ENCODE measurements at regions not wholly inside any gene's neighbourhood (a gene's known extent, or its start where the extent isn't known, plus 50 kb on each side); places are given as distances from the start of the nearest gene placed in this dataset.
A peak's percentile ranks its signal among the peaks of the same experiment; 100 is the strongest.

DNA sequence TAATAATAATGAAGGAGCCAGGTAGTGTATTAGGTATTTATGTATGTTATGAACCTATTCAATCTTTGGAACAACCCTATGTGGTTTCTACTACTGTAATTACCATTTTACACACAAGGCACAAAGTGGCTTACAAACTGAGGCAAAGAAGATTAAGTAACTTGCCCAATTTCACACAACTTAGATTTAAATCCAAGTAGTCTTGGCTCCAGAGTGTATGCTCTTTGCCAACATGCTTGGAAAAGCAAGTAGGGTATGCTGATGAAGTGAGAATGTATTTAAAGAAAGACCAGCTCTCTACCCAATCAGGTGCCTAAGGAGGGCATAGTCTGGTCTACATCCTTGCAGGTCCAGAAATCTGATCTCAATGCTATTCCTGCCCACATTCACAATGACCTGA lies 463.2 kb downstream of the METTL15 start:
- intact Hi-C loops (cut with DNase I), result no loop called here
- TF ChIP-seq, protein P1, sequence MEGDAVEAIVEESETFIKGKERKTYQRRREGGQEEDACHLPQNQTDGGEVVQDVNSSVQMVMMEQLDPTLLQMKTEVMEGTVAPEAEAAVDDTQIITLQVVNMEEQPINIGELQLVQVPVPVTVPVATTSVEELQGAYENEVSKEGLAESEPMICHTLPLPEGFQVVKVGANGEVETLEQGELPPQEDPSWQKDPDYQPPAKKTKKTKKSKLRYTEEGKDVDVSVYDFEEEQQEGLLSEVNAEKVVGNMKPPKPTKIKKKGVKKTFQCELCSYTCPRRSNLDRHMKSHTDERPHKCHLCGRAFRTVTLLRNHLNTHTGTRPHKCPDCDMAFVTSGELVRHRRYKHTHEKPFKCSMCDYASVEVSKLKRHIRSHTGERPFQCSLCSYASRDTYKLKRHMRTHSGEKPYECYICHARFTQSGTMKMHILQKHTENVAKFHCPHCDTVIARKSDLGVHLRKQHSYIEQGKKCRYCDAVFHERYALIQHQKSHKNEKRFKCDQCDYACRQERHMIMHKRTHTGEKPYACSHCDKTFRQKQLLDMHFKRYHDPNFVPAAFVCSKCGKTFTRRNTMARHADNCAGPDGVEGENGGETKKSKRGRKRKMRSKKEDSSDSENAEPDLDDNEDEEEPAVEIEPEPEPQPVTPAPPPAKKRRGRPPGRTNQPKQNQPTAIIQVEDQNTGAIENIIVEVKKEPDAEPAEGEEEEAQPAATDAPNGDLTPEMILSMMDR (IDR thresholded peaks at IDR 0.05; ENCODE audit: borderline replicate concordance, extremely low read depth, insufficient read depth), result no peak
- FAIRE-seq, result no peak

DNA sequence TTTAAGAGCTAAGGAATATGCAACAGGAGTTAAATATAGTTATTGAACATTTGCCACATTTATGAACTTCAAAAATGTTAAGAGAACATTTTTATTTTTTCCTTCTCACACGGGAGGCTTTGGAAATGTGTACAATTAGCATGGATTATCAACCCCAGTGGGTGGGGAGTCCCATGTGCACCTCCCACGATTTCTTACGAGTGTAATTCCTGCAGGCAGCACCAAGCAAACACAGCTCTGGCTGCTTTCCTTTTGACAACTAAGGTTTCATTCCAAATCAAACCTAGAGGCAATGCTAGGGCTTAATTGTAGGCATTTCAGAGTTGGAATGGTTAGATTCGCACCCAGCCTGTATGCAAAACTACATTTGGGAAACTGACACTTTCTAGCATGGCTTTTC lies 460.9 kb downstream of the METTL15 start:
- no peak for DNase-seq

More for the DNA sequence above, 463.2 kb downstream of the METTL15 start:
- Histone ChIP-seq H3K27me3 (ENCODE audit: control insufficient read depth, insufficient read depth, low read length) (no peaks in the 10 kb centered on the region), H3K4me3 (ENCODE audit: low read length in 3 of 3) (no peak overlapping the region), H3K9me3 (ENCODE audit: control insufficient read depth in 2 of 3, insufficient read depth in 1 of 3, low read length in 3 of 3) (no peaks in the 10 kb centered on the region), H3K4me1 (ENCODE audit: control insufficient read depth in 2 of 3, insufficient read depth in 2 of 3, low read depth in 1 of 3, low read length in 3 of 3) (no peaks in the 10 kb centered on the region), H3K9ac (ENCODE audit: low read length in 3 of 3) (no peak overlapping the region), H3K36me3 (ENCODE audit: control insufficient read depth in 2 of 3, insufficient read depth in 3 of 3, low read length in 3 of 3) (no peaks in the 10 kb centered on the region), H3K27ac (ENCODE audit: low read depth in 2 of 2, low read length in 2 of 2) (no peak overlapping the region)
- DNase-seq, result no peak

DNA sequence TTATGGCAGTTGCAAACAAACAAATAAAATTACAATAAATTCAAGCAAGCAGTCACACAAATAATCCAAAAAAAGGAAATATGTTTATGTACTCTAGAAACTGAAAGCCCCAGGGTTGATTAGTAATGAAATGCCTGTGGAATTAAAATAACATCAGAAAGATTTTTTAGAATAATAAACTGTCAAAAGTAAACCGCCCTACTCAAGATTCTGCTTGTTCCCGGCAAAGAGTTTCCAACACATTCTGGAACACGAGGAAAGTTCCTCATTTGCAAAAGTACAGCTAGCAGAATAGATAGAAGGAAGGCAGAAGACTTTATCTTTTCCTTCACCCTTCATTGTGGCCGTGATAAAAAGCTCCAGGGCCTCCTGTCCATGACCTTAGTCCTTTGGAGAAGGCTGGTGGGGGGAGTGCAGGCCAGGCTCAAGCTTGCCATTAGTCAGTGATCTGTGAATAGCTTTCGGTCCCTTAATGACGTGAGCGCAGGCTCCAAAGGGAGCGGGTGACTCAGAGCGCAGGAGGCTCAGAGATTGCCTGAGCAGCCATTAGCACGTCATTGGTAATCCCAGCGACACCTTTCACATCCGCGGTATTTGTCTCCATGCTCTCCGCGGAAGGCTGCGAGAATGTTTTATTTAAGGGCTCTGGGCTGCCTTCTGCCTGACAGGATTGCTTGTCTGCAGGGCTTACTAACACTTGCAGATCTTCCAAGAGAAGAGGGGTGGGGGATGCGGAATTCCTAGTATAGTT lies 458.3 kb downstream of the METTL15 start:
- Histone ChIP-seq H3K9me3 (ENCODE audit: control insufficient read depth in 2 of 3, insufficient read depth in 1 of 3, low read length in 3 of 3) (no peaks in the 10 kb centered on the region), H3K27ac (ENCODE audit: low read depth in 2 of 2, low read length in 2 of 2) (no peak overlapping the region), H3K36me3 (ENCODE audit: control insufficient read depth in 2 of 3, insufficient read depth in 3 of 3, low read length in 3 of 3) (no peaks in the 10 kb centered on the region), H3K9ac (ENCODE audit: low read length in 3 of 3) (no peak overlapping the region), H3K27me3 (ENCODE audit: control insufficient read depth, insufficient read depth, low read length) (no peaks in the 10 kb centered on the region), H3K4me1 (ENCODE audit: control insufficient read depth in 2 of 3, insufficient read depth in 2 of 3, low read depth in 1 of 3, low read length in 3 of 3) (no peaks in the 10 kb centered on the region), H3K4me3 (ENCODE audit: low read length in 3 of 3) (peak overlapping the region in 2 of 3 donors; percentile 4 to 45)
- DNase-seq, result peak; percentile 62 to 89 (median 70)
- intact Hi-C loops (cut with DNase I), result no loop called here
- TF ChIP-seq, protein P1 (IDR thresholded peaks at IDR 0.05; ENCODE audit: borderline replicate concordance, extremely low read depth, insufficient read depth), result no peak
- no peak for FAIRE-seq

More for the DNA sequence above, 460.9 kb downstream of the METTL15 start:
- Histone ChIP-seq H3K4me1 (ENCODE audit: control insufficient read depth in 2 of 3, insufficient read depth in 2 of 3, low read depth in 1 of 3, low read length in 3 of 3) (no peaks in the 10 kb centered on the region), H3K27ac (ENCODE audit: low read depth in 2 of 2, low read length in 2 of 2) (no peak overlapping the region), H3K9me3 (ENCODE audit: control insufficient read depth in 2 of 3, insufficient read depth in 1 of 3, low read length in 3 of 3) (no peaks in the 10 kb centered on the region), H3K27me3 (ENCODE audit: control insufficient read depth, insufficient read depth, low read length) (no peaks in the 10 kb centered on the region), H3K36me3 (ENCODE audit: control insufficient read depth in 2 of 3, insufficient read depth in 3 of 3, low read length in 3 of 3) (no peaks in the 10 kb centered on the region), H3K4me3 (ENCODE audit: low read length in 3 of 3) (no peak overlapping the region), H3K9ac (ENCODE audit: low read length in 3 of 3) (no peak overlapping the region)
- FAIRE-seq, result no peak
- TF ChIP-seq, protein P1 (IDR thresholded peaks at IDR 0.05; ENCODE audit: borderline replicate concordance, extremely low read depth, insufficient read depth), result no peak
- intact Hi-C loops (cut with DNase I), result no loop called here

Measured in kidney (tissue), 13 donors.